Brain microvascular endothelial cell (primary cell): ENCODE measurements at regions not wholly inside any gene's neighbourhood (a gene's known extent, or its start where the extent isn't known, plus 50 kb on each side); places are given as distances from the start of the nearest gene placed in this dataset.
A peak's percentile ranks its signal among the peaks of the same experiment; 100 is the strongest.

ENCODE experiments used
- DNase-seq: peaks from one replicate; pipeline ENCODE4 v3.0.0-alpha.2; 2020
- H3K27ac ChIP-seq: fragments of 250-450 bp; sonication (Bioruptor Pico); 2 replicates; pipeline ENCODE4 v1.5.1; 2020; ENCODE audit warnings: mild to moderate bottlenecking, moderate library complexity
- H3K27me3 ChIP-seq: fragments of 250-450 bp; sonication (Bioruptor Pico); replicated peaks from 2 replicates; pipeline ENCODE4 v1.5.1; 2020; ENCODE audit warnings: mild to moderate bottlenecking
- H3K36me3 ChIP-seq: fragments of 250-450 bp; sonication (Bioruptor Pico); replicated peaks from 2 replicates; pipeline ENCODE4 v1.5.1; 2020; ENCODE audit warnings: mild to moderate bottlenecking
- H3K4me3 ChIP-seq: 2 replicates; pipeline ENCODE4 v1.5.1; 2011; ENCODE audit warnings: low read depth, mild to moderate bottlenecking, control low read depth, low read length, moderate library complexity
- in situ Hi-C: cut with HindIII; loops from 2 replicates; pipeline ENCODE4 v1.10.0; 2017; ENCODE audit warnings: low sequenced_read_pairs, low pct_ligation_motif_present
- TF ChIP-seq, protein P1 (sequence below): IDR thresholded peaks from 2 replicates; pipeline ENCODE4 v1.5.1; 2011; ENCODE audit warnings: low read depth, mild to moderate bottlenecking, moderate library complexity, low read length, control low read depth, inconsistent platforms; ENCODE audit errors: missing control alignments

DNA sequence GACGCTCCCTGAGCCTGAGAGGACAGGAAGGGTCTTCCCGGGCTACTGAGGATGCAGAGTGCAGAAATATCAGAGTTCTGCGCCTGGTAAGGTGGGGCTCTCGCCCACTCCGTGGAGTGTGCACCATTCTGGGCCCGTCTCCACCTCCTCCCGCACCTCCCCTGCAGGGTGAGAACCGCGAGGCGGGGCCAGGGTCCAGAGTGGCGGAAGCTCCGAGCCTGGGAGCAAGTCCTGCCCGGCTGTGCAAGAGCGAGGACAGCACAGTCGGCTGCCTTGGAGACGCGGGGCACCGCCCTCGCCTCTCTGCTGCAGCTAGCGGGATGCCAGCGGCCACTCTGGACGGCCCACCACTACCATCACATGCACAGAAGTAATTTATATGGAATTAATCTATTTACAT is 2304.4 kb downstream of the PCDH9 start:
- H3K27ac ChIP-seq: no peak overlapping the region

DNA sequence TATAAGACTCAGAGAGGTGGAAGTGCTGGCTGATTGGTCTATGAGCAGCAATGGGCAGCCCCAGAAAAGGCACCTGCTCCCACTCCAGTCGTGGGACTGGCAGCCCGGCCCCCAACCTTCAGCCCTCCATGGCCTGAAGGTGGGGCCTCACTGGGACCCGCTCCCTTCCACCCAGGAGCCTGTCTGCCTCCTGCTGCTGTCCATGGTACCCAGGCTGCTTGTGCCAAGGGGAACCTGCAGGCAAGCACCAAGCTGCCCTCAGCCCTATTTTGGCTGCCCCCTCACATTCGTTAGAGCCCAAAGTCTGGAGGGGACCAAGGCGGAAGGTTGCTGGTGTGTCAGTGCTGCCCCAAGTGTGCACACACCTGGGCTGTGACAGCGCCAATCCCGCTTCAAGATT is 2304.9 kb downstream of the PCDH9 start:
- DNase-seq: no peak
- no peaks in the 10 kb centered on the region for H3K27me3 ChIP-seq
- TF ChIP-seq, protein P1, sequence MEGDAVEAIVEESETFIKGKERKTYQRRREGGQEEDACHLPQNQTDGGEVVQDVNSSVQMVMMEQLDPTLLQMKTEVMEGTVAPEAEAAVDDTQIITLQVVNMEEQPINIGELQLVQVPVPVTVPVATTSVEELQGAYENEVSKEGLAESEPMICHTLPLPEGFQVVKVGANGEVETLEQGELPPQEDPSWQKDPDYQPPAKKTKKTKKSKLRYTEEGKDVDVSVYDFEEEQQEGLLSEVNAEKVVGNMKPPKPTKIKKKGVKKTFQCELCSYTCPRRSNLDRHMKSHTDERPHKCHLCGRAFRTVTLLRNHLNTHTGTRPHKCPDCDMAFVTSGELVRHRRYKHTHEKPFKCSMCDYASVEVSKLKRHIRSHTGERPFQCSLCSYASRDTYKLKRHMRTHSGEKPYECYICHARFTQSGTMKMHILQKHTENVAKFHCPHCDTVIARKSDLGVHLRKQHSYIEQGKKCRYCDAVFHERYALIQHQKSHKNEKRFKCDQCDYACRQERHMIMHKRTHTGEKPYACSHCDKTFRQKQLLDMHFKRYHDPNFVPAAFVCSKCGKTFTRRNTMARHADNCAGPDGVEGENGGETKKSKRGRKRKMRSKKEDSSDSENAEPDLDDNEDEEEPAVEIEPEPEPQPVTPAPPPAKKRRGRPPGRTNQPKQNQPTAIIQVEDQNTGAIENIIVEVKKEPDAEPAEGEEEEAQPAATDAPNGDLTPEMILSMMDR: no peak
- H3K27ac ChIP-seq: no peak overlapping the region
- H3K36me3 ChIP-seq: no peaks in the 10 kb centered on the region
- in situ Hi-C loops: no loop called here
- H3K4me3 ChIP-seq: no peak overlapping the region

More for the DNA sequence above, 2304.4 kb downstream of the PCDH9 start:
- DNase-seq: no peak
- Histone ChIP-seq H3K4me3 (no peak overlapping the region), H3K27me3 (no peaks in the 10 kb centered on the region), H3K36me3 (no peaks in the 10 kb centered on the region)
- in situ Hi-C loops: no loop called here
- TF ChIP-seq, protein P1: no peak

DNA sequence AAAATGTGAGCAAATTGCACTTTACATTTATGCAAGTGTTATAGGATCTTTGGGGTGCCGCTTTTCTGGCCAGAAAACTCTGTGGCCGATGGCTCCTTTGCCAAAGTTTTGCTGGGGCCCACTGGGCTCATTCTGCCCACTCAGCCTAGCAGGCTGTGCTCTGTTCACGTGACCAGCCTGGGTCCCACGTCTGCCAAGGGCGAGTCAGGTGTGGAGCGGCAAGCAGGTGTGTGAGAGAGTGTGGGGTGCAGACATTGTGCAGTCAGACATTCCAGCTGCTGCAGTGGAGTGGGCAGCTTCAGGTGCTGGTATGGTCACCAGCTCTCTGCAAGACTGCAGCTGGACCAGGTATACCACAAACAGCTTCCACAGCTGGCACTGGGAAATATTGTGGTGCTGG is 2305.7 kb downstream of the PCDH9 start:
- DNase-seq: no peak
- in situ Hi-C loops: no loop called here
- Histone ChIP-seq H3K27me3 (no peaks in the 10 kb centered on the region), H3K36me3 (no peaks in the 10 kb centered on the region), H3K4me3 (no peak overlapping the region), H3K27ac (no peak overlapping the region)
- TF ChIP-seq, protein P1: no peak

DNA sequence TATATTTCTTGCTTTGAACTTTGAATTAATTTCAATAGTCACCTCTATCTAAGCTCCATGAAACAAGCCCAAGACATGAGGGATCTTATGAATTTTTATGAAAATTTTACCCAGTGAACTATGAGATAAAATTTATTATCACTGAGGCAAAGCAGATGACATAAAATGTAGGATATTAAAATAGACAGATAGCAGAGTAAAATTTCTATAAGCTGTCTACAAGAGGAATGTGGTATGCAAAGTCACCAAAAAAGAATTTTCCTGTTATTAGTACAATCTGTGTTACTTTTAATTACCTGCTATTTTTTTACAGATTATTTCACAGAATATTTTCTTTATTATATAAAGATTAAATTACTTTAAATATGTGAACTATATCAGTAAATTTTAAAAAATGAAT is 2312.6 kb downstream of the PCDH9 start:
- TF ChIP-seq, protein P1: no peak
- DNase-seq: no peak
- H3K27me3 ChIP-seq: no peaks in the 10 kb centered on the region

DNA sequence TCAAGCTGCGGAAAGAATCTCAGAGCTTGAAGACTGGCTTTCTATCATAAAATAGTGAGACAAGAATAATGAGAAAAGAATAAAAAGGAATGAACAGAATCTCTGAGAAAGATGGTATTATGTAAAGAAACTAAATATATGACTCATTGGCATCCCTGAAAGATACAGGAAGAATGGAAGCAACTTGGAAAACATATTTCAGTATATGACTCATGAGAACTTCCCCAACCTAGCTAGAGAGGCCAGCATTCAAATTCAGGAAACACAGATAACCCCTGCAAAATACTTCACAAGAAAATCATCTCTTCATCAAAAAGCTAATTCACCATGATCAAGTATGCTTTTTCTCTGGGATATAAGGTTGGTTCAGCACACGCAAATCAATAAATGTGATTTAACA is 2318.0 kb downstream of the PCDH9 start:
- Histone ChIP-seq H3K27ac (peak overlapping the region; percentile 32), H3K27me3 (no peaks in the 10 kb centered on the region), H3K36me3 (no peaks in the 10 kb centered on the region), H3K4me3 (no peak overlapping the region)
- TF ChIP-seq, protein P1: no peak
- in situ Hi-C loops: no loop called here
- DNase-seq: peak; percentile 55

More for the DNA sequence above, 2312.6 kb downstream of the PCDH9 start:
- no peak overlapping the region for H3K27ac ChIP-seq
- H3K36me3 ChIP-seq: no peaks in the 10 kb centered on the region
- in situ Hi-C loops: no loop called here
- H3K4me3 ChIP-seq: no peak overlapping the region

DNA sequence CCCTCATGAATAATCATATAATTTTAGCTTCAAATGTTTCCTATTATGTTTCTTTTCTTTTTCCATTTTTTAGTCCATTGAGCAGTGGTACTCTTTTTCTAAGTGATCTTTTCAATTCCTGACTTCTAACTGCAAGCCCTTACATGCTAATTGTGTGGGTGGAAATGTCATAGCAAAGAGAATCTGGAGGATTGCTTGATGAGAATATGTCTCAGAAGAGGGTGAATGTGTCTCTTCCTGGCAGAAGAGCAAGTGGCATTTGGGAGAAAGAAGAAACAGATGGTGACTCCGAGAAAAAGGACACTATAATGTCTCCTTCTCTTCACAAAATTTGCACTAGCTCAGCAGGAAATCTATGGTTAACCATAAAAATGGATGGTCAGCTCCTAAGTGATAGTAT is 2320.0 kb downstream of the PCDH9 start:
- no peak overlapping the region for H3K27ac ChIP-seq
- DNase-seq: no peak
- H3K27me3 ChIP-seq: no peaks in the 10 kb centered on the region
- in situ Hi-C loops: no loop called here
- no peak overlapping the region for H3K4me3 ChIP-seq
- TF ChIP-seq, protein P1: no peak
- H3K36me3 ChIP-seq: no peaks in the 10 kb centered on the region
